Lower leg skin (tissue), 3 donors: ENCODE measurements at regions not wholly inside any gene's neighbourhood (a gene's known extent, or its start where the extent isn't known, plus 50 kb on each side); places are given as distances from the start of the nearest gene placed in this dataset.

ENCODE experiments used
- POLR2A ChIP-seq, 2 donors: fragments of 450-650 bp; IDR thresholded peaks; one replicate each; pipeline ENCODE4 v1.6.1; 2016 to 2017; ENCODE audit warnings: antibody characterized with exemption in 2 of 2, mild to moderate bottlenecking in 1 of 2, moderate library complexity in 1 of 2
- TF ChIP-seq, protein P1 (sequence below), 3 donors: fragments of 450-650 bp; IDR thresholded peaks; one replicate each; pipeline ENCODE4 v1.5.1; 2016; ENCODE audit warnings: antibody characterized with exemption in 3 of 3, mild to moderate bottlenecking in 3 of 3, moderate library complexity in 2 of 3

DNA sequence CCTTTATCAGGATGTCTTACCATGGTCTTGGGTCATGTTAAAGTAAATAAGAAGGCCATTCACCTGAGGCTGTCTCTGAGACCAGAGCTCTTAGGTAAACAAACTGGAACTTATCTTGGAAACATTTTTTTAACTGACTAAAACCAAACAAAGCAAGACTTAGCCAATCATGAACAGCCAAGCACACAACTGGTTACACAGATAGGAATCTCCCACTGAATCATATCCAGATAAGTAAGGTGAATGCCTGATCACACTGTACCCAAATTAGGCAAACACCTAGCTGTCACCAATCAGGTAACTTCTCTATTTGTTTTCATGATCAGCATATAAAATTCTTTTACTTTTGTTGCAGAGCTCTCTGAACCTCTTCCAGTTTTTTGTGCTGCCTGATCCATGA, 205.4 kb downstream of the CNTN3 start:
- TF ChIP-seq, protein P1, sequence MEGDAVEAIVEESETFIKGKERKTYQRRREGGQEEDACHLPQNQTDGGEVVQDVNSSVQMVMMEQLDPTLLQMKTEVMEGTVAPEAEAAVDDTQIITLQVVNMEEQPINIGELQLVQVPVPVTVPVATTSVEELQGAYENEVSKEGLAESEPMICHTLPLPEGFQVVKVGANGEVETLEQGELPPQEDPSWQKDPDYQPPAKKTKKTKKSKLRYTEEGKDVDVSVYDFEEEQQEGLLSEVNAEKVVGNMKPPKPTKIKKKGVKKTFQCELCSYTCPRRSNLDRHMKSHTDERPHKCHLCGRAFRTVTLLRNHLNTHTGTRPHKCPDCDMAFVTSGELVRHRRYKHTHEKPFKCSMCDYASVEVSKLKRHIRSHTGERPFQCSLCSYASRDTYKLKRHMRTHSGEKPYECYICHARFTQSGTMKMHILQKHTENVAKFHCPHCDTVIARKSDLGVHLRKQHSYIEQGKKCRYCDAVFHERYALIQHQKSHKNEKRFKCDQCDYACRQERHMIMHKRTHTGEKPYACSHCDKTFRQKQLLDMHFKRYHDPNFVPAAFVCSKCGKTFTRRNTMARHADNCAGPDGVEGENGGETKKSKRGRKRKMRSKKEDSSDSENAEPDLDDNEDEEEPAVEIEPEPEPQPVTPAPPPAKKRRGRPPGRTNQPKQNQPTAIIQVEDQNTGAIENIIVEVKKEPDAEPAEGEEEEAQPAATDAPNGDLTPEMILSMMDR (IDR thresholded peaks at IDR 0.05): no peak
- no peak for TF ChIP-seq POLR2A (IDR thresholded peaks at IDR 0.05)
